MM.1S (cell line): ENCODE measurements at regions not wholly inside any gene's neighbourhood (a gene's known extent, or its start where the extent isn't known, plus 50 kb on each side); places are given as distances from the start of the nearest gene placed in this dataset.

ENCODE experiments used
- DNase-seq: peaks from one replicate; pipeline ENCODE4 v3.0.0-alpha.2; 2015
- H2AFZ ChIP-seq: fragments of 300-600 bp; sonication (generic); 2 replicates; pipeline ENCODE4 v1.6.0; 2016; ENCODE audit warnings: antibody characterized with exemption, low read length
- H3F3A ChIP-seq: fragments of 300-600 bp; sonication (generic); 2 replicates; pipeline ENCODE4 v1.6.1; 2016; ENCODE audit warnings: mild to moderate bottlenecking, antibody characterized with exemption, low read length, moderate library complexity, mixed read lengths; ENCODE audit not compliant: insufficient read depth
- H3K27ac ChIP-seq: fragments of 300-600 bp; sonication (generic); 2 replicates; pipeline ENCODE4 v1.5.1; 2016; ENCODE audit warnings: mild to moderate bottlenecking, low read length
- H3K27me3 ChIP-seq: fragments of 300-600 bp; sonication (generic); replicated peaks from 2 replicates; pipeline ENCODE4 v1.6.0; 2016; ENCODE audit warnings: low read length; ENCODE audit not compliant: insufficient read depth
- H3K36me3 ChIP-seq: fragments of 300-600 bp; sonication (generic); replicated peaks from 2 replicates; pipeline ENCODE4 v1.6.1; 2016; ENCODE audit warnings: mild to moderate bottlenecking, low read length, mixed read lengths; ENCODE audit not compliant: insufficient read depth
- H3K4me1 ChIP-seq: fragments of 300-600 bp; sonication (generic); 2 replicates; pipeline ENCODE4 v1.6.1; 2016; ENCODE audit warnings: low read length, mixed read lengths
- H3K4me2 ChIP-seq: fragments of 300-600 bp; sonication (generic); 2 replicates; pipeline ENCODE4 v1.6.0; 2016; ENCODE audit warnings: low read depth, low read length
- H3K4me3 ChIP-seq: fragments of 300-600 bp; sonication (generic); 2 replicates; pipeline ENCODE4 v1.5.1; 2016; ENCODE audit warnings: low read length, mixed read lengths
- H3K79me2 ChIP-seq: fragments of 300-600 bp; sonication (generic); 2 replicates; pipeline ENCODE4 v1.6.1; 2016; ENCODE audit warnings: mixed run types, low read length, mixed read lengths
- H3K9ac ChIP-seq: fragments of 300-600 bp; sonication (generic); 2 replicates; pipeline ENCODE4 v1.6.1; 2016; ENCODE audit warnings: low read length, mixed read lengths
- H3K9me2 ChIP-seq: fragments of 300-600 bp; sonication (generic); replicated peaks from 2 replicates; pipeline ENCODE4 v1.6.1; 2016; ENCODE audit warnings: mild to moderate bottlenecking, low read length, mixed read lengths; ENCODE audit not compliant: insufficient read depth
- H3K9me3 ChIP-seq: fragments of 300-600 bp; sonication (generic); replicated peaks from 2 replicates; pipeline ENCODE4 v1.6.1; 2016; ENCODE audit warnings: mild to moderate bottlenecking, low read length, mixed read lengths; ENCODE audit not compliant: insufficient read depth
- H4K20me1 ChIP-seq: fragments of 300-600 bp; sonication (generic); 2 replicates; pipeline ENCODE4 v1.6.1; 2016; ENCODE audit warnings: mild to moderate bottlenecking, low read length, moderate library complexity, mixed read lengths; ENCODE audit not compliant: insufficient read depth
- EZH2 ChIP-seq: fragments of 300-600 bp; sonication (generic); optimal IDR thresholded peaks from 2 replicates; pipeline ENCODE3; 2017; ENCODE audit warnings: low read depth, mild to moderate bottlenecking, antibody characterized with exemption, low read length, mixed read lengths
- EZH2phosphoT487 ChIP-seq: fragments of 300-600 bp; sonication (generic); IDR thresholded peaks from 2 replicates; pipeline ENCODE4 v1.6.1; 2018; ENCODE audit warnings: antibody characterized with exemption, low read length
- TF ChIP-seq, protein P1 (sequence below): fragments of 300-600 bp; sonication (generic); IDR thresholded peaks from 2 replicates; pipeline ENCODE4 v1.5.1; 2016; ENCODE audit warnings: antibody characterized with exemption, low read length, mixed read lengths

DNA sequence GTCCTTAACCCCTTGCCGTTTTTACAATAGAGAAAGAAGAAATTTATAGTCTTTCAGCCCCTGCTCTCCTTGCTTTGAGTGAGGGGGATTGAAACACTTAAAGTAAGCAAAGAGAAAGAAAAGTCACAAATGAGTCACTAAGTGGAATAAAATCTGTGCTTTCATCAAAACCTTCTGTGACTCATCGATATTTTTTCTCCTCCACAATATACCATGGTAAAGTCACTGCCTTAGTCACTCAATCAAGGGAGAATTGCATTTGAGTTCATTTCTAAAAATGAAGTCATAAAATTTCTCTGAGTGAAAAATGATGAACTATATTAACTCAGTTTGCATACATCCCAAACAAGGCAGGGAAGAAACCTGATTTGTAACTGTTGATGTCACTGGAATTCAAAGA, 470.3 kb downstream of the FOXG1 start:
- DNase-seq = no peak

DNA sequence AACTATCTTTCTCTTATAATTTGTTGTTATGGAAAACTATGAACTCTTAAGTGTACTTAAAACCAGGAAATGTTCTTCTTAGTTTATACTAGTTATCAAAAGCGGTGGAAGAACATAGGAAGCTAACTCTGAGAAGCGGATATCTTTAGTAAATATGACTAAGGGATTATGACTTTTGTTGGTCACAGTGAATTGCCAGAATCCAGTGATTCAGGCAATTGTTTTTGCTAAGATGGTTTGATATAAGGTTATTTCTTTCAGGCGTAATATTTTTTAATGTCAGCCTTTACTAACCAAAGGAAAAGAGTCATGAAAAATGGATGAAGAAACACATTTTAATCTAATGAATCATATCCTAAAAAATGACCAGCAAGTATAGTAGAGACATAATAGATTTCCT, 473.5 kb downstream of the FOXG1 start:
- no peak for DNase-seq
- Histone ChIP-seq H3K4me1 (no peaks in the 10 kb centered on the region), H3K9me3 (no peaks in the 10 kb centered on the region), H2AFZ (no peak overlapping the region), H4K20me1 (no peaks in the 10 kb centered on the region), H3K4me3 (no peak overlapping the region), H3K9ac (no peak overlapping the region), H3K27me3 (no peaks in the 10 kb centered on the region), H3F3A (no peaks in the 10 kb centered on the region), H3K79me2 (no peaks in the 10 kb centered on the region), H3K27ac (no peak overlapping the region), H3K36me3 (no peaks in the 10 kb centered on the region), H3K9me2 (no peaks in the 10 kb centered on the region), H3K4me2 (no peak overlapping the region)
- TF ChIP-seq, protein P1, sequence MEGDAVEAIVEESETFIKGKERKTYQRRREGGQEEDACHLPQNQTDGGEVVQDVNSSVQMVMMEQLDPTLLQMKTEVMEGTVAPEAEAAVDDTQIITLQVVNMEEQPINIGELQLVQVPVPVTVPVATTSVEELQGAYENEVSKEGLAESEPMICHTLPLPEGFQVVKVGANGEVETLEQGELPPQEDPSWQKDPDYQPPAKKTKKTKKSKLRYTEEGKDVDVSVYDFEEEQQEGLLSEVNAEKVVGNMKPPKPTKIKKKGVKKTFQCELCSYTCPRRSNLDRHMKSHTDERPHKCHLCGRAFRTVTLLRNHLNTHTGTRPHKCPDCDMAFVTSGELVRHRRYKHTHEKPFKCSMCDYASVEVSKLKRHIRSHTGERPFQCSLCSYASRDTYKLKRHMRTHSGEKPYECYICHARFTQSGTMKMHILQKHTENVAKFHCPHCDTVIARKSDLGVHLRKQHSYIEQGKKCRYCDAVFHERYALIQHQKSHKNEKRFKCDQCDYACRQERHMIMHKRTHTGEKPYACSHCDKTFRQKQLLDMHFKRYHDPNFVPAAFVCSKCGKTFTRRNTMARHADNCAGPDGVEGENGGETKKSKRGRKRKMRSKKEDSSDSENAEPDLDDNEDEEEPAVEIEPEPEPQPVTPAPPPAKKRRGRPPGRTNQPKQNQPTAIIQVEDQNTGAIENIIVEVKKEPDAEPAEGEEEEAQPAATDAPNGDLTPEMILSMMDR = no peak
- TF ChIP-seq EZH2phosphoT487 (no peak), EZH2 (no peak)

More for the DNA sequence above, 470.3 kb downstream of the FOXG1 start:
- Histone ChIP-seq H3K9me2 (no peaks in the 10 kb centered on the region), H3F3A (no peaks in the 10 kb centered on the region), H3K27ac (no peak overlapping the region), H3K79me2 (no peaks in the 10 kb centered on the region), H3K4me1 (no peaks in the 10 kb centered on the region), H3K4me3 (no peak overlapping the region), H3K4me2 (no peak overlapping the region), H3K36me3 (no peaks in the 10 kb centered on the region), H3K27me3 (no peaks in the 10 kb centered on the region), H3K9ac (no peak overlapping the region), H2AFZ (no peak overlapping the region), H4K20me1 (no peaks in the 10 kb centered on the region), H3K9me3 (no peaks in the 10 kb centered on the region)
- TF ChIP-seq, protein P1 = no peak
- TF ChIP-seq EZH2phosphoT487 = no peak
- no peak for TF ChIP-seq EZH2

DNA sequence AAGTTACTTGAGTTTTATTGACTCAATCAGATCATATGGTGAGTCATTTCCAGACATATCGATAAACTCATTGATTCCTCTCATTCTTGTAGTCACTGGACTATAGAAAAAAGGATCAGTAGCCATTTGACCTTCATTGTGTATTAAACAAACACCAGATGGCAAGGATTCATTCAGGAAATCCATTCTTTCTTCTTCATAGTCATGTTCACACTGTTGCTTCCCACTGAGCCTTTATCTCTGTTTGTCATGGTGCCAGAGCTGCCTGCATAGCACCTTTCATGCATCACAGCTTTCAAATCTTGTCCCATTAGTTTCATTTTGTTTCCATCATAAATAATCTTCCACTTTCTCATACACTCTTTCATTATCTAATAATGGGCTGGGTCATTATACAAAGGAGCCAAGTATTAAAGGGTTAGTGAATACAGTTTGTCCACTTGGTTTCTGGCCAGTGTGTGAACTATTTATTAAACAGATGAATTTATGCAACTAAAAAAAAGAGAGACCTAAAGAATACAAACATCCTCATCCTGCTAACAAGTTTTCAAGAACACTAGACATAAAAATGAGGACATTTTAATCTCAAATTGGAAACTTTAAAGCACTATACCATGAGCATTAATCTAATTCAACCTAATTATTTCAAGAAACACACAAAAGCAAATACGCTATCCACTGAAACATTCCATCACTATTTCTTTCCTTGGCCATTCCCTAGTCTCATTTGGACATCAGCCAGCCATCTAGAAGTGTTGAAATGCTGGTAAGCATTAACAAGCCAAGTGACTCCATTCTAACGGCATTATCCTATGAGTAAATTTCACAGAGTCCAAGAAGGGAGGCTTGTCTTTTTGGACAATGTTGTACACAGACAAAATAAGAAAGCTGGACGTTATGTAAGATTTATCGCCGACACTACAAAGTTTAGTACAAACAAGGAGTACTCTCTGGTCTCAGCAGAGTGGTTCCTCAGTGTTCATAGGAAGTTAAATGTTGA, 476.5 kb downstream of the FOXG1 start:
- Histone ChIP-seq H3K27me3 (no peaks in the 10 kb centered on the region), H3K27ac (no peak overlapping the region), H3K9me2 (no peaks in the 10 kb centered on the region), H3K4me2 (no peak overlapping the region), H3K4me1 (no peaks in the 10 kb centered on the region), H3K4me3 (no peak overlapping the region), H3K9ac (no peak overlapping the region), H3K79me2 (no peaks in the 10 kb centered on the region), H3K9me3 (no peaks in the 10 kb centered on the region), H3K36me3 (no peaks in the 10 kb centered on the region), H4K20me1 (no peaks in the 10 kb centered on the region), H2AFZ (no peak overlapping the region), H3F3A (no peaks in the 10 kb centered on the region)
- TF ChIP-seq, protein P1 = no peak
- TF ChIP-seq EZH2 = no peak
- no peak for TF ChIP-seq EZH2phosphoT487
- DNase-seq = no peak
